ENCODE measurements at regions not wholly inside any gene's neighbourhood (a gene's known extent, or its start where the extent isn't known, plus 50 kb on each side); places are given as distances from the start of the nearest gene placed in this dataset.
"Not testable (repeated sequence)": the region's sequence is repeated elsewhere in the genome, so short reads cannot be mapped to it uniquely, and the experiment has no call there.

DNA sequence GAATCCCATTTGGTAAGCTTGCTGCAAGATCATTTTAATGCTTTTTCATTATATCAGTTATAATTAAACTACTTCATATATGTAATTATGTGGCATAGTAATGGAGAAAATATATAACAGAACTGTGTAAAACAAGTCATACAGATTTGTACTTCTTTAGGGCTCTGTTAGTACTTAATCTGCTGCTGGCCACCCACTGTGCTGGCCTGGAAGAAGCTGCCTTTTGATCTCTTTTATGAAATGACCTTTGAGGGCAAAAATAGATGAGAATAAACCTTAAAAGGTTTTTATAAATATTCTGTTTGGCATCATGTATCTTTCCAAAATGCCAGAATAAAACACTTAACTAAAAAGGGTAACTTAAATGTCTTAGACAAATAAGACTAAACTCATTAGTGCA lies 262.9 kb downstream of the ZIC1 start:
- peak; percentile 43 for DNase-seq (ENCODE audit: low spot score)

DNA sequence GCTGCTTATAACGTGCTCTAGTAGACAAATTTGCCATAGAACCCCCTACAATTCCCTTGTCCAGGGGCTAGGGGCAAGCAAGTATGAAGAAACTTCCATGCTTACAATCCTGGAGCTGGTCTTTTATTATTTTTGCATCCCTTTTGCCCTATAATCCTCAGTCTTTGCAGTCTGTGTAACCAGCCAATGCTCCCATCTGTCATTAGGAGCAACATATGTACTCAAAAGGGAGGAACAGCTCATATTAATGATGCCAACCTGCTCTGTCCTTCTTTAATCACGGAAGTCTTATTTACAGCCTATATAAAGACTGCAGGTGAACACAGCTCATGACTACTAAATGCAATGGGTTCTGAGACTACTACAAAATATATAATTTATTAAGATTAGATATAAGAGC lies 263.3 kb downstream of the ZIC1 start:
- peak; percentile 95 for DNase-seq (ENCODE audit: low spot score)

DNA sequence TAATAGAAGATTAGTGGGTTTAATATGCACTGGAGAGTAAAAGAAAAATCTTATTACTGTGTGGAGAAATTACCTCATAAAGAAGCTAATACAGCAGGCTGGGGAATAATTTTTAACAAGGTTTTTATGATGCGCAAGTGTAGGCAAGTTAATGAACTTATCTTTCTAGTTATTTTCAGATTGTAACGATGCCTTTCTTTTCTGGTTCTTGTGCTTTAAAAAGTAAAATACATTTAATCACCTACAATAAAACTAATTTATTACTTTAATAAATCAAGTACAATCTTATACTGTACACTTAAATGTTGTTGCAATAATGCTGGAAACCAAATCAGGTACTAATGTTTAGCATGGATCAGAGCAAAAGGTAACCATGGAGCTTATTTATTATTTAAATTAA lies 266.6 kb downstream of the ZIC1 start:
- DNase-seq (ENCODE audit: low spot score), result no peak

DNA sequence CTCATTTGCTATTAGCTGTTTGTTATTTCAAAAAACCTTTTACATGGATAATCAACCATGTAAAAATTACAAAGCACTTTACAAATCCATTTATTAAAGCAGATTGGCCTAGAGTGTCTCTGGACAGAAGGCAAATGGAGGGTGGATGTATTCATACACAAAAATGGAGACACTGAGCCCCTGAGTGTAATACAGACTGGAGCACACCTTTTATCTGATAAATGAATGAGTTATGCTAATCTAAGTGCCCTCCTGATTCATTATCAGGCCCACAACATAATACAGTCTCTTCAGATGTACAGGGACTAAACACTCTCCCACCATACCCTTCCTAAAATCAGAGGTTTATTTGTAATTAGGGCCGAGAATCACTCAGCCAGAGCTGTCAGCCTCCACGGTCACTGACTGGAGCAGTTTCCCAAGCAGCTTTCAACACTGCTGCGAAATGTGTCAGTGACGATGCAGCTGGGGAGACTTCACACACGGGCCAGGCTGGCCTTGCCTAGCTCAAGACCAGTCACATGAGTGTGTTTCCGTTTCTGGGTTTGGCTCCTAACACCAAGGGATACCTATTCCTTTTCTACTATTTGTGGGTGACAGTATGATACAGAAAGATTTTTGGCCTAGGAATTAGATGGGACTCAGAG lies 271.8 kb downstream of the ZIC1 start:
- peak; percentile 83 for DNase-seq (ENCODE audit: low spot score)

DNA sequence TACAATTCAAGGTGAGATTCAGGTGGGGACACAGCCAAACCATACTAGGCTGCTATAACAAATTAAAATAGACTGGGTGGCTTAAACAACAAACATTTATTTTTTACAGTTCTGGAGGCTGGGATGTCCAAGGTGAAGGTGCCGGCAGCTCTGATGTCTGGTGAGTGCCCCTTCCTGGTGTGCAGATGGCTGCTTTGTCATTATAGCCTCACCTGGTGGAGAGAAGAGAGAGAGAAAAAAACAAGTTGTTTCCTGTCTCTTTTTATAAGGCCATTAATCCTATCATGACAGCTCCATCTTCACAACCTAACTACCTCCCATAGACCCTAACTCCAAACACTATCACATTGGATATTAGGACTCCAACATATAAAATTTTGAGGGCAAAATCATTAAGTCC lies 279.7 kb downstream of the ZIC1 start:
- no peak for DNase-seq (ENCODE audit: low spot score)

DNA sequence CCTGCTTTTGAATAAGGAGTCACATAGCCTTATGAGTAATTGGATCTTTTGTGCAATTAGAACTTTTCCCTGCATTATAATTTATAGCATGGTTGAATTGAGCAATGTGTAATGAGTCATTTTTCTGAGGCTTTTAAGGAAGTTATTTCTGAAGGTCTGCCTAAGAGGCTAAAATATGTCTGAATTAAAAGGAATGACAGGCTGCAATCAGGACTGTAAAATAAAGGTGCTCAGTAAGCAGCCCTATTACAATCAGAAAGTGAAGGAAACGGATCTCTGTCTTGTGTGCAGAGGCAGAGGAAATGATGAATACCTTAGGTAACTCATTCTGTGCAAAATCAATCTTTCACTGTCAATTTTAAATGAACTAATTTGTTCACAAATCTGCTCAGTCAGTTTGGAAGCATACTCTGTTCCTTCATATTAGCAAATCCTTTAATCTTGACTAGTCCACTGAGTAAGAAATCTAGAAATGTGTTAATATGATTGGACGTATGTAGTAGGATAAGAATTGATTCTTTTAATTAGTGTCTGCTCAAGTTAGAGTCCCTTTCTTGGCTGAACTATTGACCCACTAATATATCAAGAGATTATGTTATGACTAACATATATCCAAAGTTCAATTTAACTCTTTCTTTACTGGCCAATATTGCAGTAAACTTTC lies 290.1 kb downstream of the ZIC1 start:
- no peak for DNase-seq (ENCODE audit: low spot score)

DNA sequence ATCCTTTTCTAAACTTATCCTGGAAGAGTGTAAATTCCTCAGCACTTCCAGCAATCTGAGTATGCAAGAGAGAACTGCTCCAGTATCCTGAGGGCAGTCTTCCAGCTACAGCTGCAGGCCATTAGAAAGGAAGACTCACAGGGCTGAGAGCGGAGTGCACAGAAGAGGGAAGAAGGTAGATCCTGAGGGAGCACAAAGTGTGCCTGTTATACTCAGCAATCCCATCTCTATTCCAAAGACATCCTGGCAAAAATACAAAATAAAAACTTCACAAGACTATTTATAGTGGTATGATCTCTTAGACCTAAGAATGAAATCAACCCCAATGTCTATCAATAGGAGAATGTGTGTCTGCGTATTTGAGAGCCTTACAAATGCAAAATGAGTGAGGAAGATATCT lies 292.0 kb downstream of the ZIC1 start:
- no peak for DNase-seq (ENCODE audit: low spot score)

DNA sequence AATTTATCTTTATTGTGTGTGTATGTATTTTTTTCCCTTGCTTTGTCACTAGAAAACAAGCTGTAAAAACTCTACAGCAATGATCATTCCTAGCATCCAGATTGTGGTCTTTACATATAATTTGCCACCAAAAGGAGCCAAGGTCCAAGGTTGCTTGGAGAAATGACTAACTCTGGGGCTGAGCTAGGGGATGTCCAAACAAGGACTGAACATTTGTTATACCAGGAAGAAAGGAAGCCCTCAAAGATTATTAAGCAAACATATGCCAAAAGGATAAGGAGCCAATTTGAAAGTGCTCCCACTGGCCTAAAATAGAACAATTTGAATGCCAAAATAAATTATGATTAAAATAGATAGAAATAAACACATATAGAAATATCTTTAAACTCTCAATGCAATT lies 293.3 kb downstream of the ZIC1 start:
- peak; percentile 91 for DNase-seq (ENCODE audit: low spot score)

DNA sequence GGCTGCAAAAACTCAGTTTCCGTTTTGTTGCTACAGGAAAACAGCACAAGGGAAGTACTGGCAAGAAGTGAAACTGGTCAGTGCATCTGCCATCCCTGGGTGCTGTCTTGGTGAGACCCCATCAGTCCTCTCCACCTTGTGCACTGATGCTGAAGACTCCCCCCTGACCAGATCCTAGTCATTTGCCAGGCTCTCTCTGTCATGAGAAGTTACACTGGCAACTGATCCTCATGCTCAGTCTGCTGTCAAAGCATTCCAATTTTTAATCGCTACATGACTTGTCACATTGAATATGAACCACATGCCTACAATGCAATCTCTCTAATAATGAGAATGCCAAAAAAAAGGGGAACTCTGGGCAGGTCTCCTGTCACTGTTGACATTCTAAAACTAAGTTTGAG lies 296.5 kb downstream of the ZIC1 start:
- peak; percentile 95 for DNase-seq (ENCODE audit: low spot score)

DNA sequence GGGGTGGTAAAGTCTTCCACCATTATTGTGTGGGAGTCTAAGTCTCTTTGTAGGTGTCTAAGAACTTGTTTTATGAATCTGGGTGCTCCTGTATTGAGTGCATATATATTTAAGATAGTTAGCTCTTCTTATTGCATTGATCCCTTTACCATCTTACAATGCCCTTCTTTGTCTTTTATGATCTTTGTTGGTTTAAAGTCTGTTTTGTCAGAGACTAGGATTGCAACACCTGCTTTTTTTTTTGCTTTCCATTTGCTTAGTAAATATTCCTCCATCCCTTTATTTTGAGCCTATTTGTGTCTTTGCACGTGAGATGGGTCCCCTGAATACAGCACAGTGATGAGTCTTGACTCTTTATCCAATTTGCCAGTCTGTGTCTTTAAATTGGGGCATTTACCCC lies 301.6 kb downstream of the ZIC1 start:
- DNase-seq (ENCODE audit: low spot score), result not testable (repeated sequence)

DNA sequence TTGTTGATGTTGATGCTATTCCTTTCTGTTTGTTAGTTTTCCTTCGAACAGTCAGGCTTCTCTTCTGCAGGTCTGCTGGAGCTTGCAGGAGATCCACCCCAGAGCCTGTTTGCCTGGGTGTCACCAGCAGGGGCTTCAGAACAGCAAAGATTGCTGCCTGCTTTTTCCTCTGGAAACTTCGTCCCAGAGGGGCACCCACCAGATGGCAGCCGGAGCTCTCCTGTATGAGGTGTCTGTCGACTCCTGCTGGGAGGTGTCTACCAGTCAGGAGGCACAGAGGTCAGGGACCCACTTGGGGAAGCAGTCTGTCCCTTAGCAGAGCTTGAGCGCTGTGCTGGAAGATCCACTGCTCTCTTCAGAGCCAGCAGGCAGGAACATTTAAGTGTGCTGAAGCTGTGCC lies 303.2 kb downstream of the ZIC1 start:
- no peak for DNase-seq (ENCODE audit: low spot score)

DNA sequence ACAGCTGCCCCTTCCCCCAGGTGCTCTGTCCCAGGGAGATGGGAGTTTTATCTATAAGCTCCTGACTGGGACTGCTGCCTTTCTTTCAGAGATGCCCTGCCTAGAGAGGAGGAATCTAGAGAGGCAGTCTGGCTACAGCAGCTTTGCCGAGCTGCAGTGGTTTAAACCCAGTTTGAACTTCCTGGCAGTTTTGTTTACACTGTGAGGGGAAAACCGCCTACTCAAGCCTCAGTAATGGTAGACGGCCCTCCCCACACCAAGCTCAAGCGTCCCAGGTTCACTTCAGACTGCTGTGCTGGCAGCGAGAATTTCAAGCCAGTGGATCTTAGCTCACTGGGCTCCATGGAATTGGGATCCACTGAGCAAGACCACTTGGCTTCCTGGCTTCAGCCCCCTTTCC lies 303.6 kb downstream of the ZIC1 start:
- not testable (repeated sequence) for DNase-seq (ENCODE audit: low spot score)

DNA sequence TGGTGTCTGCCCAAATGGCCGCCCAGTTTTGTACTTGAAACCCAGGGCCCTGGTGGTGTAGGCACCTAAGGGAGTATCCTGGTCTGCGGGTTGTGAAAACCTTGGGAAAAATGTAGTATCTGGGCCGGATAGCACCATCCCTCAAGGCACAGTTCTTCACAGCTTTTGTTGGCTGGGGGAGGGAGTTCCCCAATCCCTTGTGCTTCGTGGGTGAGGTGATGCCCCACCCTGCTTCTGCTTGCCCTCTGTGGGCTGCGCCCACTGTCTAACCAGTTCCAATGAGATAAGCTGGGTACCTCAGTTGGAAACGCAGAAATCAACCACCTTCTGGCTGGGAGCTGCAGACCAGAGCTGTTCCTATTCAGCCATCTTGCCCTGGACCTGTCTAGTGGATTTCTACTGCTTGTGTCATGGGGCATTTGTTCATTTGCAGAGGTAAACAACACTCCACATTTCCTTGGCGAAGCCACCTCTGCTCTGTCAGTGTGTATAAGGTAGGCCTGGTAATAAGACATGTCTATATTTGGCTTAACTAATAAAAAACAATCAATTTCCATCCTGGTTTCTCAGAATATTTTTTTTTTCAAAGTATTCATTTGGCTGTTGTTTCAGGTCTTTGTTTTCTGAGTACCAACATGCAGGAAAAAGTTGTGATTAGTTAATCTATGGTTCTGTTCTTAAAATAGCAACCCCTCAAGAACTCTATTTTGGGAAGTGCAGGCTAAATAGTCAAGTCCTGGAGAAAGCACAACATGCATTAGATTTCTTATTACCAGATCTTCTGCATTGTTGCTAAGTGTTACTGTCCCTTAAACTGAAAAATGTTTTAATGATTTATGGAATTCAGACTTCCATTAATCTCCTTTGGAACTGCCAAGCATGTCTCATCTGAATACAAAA lies 304.3 kb downstream of the ZIC1 start:
- no peak for DNase-seq (ENCODE audit: low spot score)

DNA sequence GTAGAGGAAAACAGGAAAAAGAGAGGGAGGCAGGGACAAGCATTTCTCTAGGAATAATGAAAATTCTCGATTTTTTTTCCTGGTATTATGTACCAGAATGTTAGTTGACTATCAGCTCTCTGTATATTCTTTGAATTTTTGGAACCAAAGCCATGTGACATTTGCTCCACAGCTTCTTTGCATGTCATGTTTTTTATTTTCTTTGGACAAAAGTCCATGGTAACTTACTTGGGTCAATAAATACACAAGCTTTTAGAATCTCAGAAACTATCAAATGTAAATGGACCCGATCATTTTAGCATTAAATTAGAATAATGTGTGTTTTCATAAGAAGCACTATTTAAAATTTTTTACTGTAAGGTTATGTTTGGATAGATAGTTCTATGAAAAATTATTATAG lies 320.5 kb downstream of the ZIC1 start:
- no peak for DNase-seq (ENCODE audit: low spot score)

DNA sequence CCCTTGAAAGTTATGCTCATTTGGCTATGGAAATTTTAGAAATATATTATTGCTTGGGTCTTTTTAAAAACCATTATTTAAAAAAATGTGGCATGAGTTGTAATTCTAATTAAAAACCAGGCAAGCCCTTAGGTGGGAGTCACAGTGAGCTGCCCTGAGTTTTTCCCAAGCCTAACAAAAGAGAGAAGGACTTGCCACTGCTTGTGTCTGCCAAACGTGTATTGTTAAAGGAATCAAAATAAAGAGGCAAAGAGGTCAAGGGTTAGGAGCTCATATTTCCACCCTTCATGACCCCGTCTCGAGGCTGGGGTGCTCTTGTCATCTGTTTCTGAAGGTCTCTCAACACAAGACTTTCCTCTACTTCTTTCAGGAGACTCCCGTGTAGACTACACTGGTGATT lies 321.1 kb downstream of the ZIC1 start:
- DNase-seq (ENCODE audit: low spot score), result no peak

DNA sequence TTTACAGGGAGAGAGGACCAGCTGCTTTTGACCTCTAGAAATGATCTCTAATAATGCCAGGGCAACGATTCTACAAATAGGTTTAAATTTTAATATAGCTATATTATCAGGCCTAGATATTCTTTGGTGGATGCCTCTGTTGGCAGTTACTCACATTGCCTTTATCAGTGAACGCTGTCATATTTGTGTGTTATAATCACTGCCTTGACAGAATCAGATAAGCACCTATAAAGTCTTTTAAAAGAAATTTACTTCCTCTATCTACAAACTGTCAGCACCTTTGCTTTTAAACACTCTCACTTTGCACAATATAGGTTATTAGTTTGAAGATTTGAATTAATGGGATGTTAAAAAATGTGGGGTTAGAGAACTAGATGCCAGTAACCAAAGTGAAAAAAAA lies 324.1 kb downstream of the ZIC1 start:
- DNase-seq (ENCODE audit: low spot score), result no peak

DNA sequence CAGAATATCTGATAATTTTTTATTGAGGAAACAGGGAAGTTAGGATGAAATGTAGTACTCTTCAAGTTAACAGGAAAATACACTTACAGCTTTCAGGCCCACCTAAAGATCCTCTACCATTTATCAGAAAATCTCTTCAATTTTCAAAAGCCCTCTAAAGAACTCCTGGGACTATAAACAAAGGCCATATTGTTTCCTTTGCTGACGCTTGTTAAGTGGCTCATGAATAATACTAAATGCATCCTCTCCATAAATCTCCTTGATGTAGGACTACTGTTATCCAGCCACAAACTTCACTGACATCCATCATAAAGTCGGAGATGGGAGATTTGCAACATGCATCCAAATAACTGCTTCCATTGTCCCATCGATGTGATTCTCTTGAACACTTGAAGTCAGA lies 326.5 kb downstream of the ZIC1 start:
- no peak for DNase-seq (ENCODE audit: low spot score)

DNA sequence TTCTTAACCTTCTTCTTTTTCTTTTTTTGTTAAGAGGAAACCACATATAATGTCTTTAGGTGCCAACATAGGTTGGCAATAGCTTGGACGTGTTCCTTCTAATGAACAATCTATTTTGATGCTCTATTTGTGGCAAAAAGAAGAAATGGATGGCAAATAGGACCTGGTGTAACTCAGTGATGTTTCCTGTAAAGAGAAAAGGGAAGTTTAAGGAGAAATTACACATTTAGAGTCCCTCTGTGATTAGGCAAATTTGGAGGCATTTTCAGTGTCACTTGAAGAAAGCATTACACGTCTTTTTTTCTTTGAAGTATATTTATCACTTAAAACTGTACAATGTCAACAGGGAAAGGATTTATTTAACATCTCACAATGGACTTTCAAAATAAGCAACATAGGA lies 327.1 kb downstream of the ZIC1 start:
- DNase-seq (ENCODE audit: low spot score), result no peak

DNA sequence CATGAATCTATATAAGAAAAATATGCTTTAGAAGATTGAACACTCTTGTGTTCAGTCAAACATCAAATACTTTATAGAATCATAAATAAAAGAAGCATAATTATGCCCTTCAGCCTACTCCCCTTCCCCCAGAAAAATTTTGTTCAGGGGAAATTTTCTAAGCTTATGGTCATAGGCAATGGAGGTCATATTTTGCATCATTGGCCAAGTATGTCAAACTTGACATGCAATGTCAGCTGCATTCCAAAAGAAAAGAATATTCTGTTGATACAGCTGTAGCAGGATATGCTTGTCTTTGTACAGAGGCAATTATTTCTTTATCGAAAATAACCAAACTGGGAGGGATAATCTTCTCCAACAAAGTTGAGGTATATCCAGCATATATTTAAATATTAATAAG lies 328.2 kb downstream of the ZIC1 start:
- no peak for DNase-seq (ENCODE audit: low spot score)

DNA sequence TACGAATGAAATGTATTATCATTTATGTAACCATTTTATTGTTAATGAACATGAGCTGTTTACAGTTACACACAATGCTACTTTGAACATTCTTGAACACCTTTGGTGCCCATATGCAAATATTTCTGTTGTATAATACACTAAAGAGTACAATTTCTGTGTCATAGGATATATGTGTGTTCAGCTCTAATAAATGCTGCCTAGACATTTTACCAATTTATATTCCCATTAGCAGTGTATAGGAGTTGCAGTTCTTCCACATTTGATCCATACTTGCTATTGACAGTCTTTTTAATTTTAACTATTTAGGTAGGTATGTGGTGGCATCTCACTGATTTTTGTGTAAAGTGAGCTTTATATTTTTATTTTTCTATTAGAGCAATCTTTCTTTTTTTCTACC lies 331.8 kb downstream of the ZIC1 start:
- no peak for DNase-seq (ENCODE audit: low spot score)

DNA sequence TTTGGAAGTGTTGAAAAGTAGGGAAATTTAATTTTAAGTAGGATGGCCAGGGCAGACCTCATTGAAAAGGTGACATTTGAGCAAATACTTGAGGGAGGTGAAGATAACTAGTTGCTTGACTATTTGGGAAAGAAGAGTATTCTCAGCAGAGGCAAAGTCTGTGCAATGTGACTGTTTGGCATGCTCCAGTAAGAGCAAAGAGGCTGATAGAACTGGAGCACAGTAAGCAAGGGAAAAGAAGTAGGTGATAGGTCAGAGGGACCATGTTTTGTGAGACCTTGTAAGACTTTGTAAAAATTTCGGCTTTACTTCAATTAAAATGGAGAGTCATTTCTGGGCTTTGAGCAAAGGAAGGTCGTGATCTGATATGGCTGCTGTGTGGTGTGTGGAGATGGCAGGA lies 335.8 kb downstream of the ZIC1 start:
- no peak for DNase-seq (ENCODE audit: low spot score)

DNA sequence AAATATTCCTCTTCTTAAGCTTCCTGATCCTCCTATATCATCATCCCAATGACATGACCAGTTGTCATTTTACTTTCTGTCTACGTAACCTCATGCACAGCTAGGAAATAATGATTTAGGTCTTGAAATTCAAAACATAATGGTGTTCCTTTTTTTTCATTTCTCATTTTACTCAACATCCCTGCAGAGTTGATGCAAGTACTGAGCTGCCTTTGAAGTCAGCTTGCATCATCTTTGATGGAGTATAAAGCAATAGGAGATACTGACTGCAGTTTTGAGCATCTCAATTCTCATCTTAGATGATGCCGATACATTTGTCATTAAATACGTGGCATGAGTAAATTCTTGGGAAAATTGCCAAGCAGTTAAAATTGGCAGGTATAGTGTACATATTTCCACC lies 346.1 kb downstream of the ZIC1 start:
- no peak for DNase-seq (ENCODE audit: low spot score)

DNA sequence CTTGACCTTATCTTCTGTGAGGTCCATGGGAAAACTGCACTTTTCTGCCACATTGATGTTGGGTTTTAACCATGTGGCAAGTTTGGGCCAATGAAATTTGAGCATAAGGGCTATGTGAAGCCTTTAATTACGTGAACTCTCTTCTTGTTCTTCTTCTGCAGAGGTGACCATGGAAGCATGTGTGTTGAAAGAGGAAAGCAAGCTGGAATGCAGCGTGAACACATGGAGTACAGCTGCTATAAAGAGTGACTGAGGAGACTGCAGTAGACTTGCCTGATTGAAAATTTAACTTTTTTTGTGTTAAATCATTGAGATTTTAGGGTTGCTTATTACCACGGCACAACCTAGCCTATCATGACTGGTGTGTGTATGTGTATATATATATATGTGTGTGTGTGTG lies 347.3 kb downstream of the ZIC1 start:
- no peak for DNase-seq (ENCODE audit: low spot score)

Measured in cerebellar cortex (tissue), 1 donor.